HEK293T (cell line): ENCODE measurements at regions not wholly inside any gene's neighbourhood (a gene's known extent, or its start where the extent isn't known, plus 50 kb on each side); places are given as distances from the start of the nearest gene placed in this dataset.

Source experiments
- BHLHE40 ChIP-seq: fragments of 450-650 bp; IDR thresholded peaks from 2 replicates; pipeline ENCODE4 v1.6.1; 2016; ENCODE audit warnings: mild to moderate bottlenecking, moderate library complexity, borderline replicate concordance
- HDGF ChIP-seq: fragments of 450-650 bp; IDR thresholded peaks from 2 replicates; pipeline ENCODE4 v1.6.1; 2017; ENCODE audit warnings: antibody characterized with exemption, borderline replicate concordance
- LEF1 ChIP-seq: fragments of 450-650 bp; IDR thresholded peaks from 2 replicates; pipeline ENCODE4 v1.6.1; 2017; ENCODE audit warnings: mild to moderate bottlenecking, borderline replicate concordance
- NFRKB ChIP-seq: fragments of 450-650 bp; IDR thresholded peaks from 2 replicates; pipeline ENCODE4 v1.6.1; 2016; ENCODE audit warnings: mild to moderate bottlenecking, moderate library complexity
- SUZ12 ChIP-seq: fragments of 450-650 bp; IDR thresholded peaks from 2 replicates; pipeline ENCODE4 v1.6.1; 2016; ENCODE audit warnings: mild to moderate bottlenecking

DNA sequence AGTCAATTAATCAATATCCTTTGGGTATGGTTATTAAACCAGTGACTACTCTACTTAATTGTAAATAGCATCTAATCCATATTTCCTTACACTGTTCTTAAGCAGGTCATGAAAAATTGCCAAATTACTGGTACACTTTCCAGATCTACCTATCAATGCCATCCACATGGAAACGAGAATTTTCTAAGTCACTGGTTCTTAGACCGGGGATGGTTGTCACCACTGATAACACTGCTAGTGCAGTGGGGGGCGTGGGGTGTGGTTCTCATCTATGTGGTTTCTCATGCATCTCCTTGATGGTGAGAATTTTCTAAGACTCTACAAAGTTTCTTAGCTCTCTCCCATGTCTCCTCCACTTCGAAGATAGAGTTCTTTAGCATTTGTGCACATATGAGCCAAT, 63.7 kb upstream of the COG2 start:
- TF ChIP-seq SUZ12 (no peak), NFRKB (no peak), BHLHE40 (no peak), HDGF (no peak), LEF1 (no peak)
